ENCODE measurements at regions not wholly inside any gene's neighbourhood (a gene's known extent, or its start where the extent isn't known, plus 50 kb on each side); places are given as distances from the start of the nearest gene placed in this dataset.

DNA sequence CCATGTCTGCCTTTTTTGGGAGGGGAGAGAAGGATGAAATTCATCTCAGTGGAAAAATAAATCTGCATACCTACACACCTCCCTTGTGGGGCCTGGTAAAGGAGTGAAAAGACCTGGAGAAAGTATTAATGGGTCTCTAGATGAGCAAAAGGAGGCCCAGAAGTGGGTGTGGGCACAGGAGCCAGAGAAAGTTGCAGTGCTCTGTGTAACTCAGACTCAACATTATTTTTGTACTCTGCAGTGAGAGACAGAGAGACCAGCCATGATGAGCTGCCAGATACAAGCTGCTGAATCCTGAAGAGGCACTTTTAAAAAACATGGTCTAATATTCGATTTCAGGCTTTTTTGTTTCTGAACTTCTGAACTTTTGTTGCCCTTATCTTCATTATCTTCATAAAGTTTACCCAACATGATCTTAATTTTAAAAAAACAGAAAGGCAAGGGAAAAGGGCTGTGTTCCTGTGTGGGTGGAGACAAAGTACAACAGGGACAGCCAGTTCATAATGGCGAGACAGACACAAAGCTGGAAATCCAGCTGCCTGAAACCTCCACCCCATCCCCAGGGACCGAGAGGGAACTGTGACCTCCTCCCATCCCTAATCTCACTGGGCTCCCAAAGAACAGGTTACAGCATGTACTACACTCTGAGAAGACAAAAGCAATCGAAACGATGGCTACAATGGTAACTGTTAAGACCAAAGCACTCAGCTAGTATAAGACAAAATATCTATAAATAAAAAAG, 77.2 kb downstream of the KLF12 start:
- ATAC-seq: no peak
- peaks cover 0 to 10% of the 10 kb centered on the region in 2 donors for H3K9me3 Mint-ChIP-seq
- H3K27ac Mint-ChIP-seq: peak overlapping the region; percentile 19 to 52
- DNase-seq (ENCODE audit: low spot score in 2 of 2): no peak
- peaks cover 0 to 18% of the 10 kb centered on the region in 2 donors for H3K36me3 Mint-ChIP-seq

DNA sequence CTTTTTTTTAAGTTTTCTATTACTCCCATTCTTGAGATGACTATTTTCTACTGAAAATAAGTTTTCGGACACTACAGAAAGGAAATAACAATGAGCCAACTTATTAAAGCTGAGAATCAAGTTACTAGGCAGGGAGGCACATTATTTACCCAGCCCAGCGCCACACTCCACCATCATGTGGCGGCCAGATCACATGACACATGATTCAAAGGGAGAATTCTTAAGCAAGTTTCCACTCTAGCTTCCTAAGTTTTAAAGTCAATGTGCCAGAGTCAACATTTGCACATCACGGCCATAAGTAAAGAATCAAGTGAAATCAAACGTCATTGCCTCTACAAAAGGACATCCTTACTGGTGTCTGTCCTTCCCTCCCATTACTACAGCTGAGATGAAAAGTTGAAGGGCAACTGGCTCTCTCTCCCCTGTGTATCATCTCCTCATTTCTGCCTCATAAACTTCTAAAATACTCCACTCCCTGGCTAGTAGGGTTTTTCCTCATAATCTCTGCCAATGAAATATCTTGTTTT, 81.7 kb downstream of the KLF12 start:
- no peak for DNase-seq (ENCODE audit: low spot score in 2 of 2)
- H3K36me3 Mint-ChIP-seq: peaks cover 10 to 21% of the 10 kb centered on the region in 2 donors
- ATAC-seq: no peak

DNA sequence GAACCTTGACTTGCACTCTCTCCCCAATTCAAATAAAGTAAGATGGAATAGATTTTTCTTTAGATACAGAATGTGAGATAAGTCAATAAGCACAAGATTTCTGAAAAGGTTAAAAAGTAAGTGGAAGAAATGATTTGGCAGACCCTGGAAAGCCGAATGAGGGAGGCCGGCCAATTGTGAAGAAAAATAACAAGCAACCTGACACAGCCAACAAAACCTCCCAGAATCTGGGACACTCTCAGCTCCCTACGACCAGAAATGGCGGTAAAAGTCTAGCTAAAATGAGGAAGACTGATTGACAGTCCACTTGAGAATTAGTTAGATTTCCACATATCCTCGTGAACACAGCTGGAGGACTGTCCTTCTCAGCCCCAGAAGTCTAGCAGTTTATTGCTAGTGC, 85.4 kb downstream of the KLF12 start:
- peaks cover 0 to 17% of the 10 kb centered on the region in 2 donors for H3K9me3 Mint-ChIP-seq
- no peak for ATAC-seq
- peaks cover 10 to 28% of the 10 kb centered on the region in 2 donors for H3K36me3 Mint-ChIP-seq
- DNase-seq (ENCODE audit: low spot score in 2 of 2): no peak
- H3K27ac Mint-ChIP-seq: no peak overlapping the region

More for the DNA sequence above, 81.7 kb downstream of the KLF12 start:
- Mint-ChIP-seq H3K27ac (no peak overlapping the region), H3K9me3 (peaks cover 0 to 17% of the 10 kb centered on the region in 2 donors)

DNA sequence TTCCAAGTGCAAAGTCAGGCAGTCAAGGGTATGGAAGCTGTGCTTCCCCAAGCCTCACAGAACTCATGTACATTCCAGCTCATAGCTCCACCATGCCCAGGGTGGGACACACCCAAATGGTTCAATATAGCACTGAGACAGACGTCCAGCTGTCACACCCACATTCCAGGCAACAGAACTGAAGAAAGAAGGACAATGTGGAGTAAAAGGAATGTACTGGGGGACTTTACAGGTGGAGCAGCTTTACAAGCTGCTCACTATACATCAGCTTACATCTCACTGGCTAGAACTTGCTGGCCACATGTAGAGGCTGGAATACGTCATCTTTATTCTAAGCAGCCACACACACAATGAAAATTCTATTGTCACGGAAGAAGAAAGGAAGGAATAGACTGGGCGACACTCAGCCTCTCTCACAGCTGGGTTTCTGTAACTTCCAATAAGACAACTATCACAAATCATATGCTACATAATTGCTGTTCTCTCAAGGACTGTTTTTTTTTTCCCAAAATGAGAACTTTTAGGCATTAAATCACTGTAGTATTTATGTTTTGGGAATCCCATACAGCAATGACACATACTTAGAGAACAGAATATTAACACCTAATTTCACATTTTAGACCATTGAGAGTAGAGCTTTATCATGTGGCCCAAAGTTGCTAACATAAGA, 86.1 kb downstream of the KLF12 start:
- DNase-seq (ENCODE audit: low spot score in 2 of 2) (no peak), ATAC-seq (no peak)
- Mint-ChIP-seq H3K36me3 (peaks cover 10 to 28% of the 10 kb centered on the region in 2 donors), H3K9me3 (peaks cover 0 to 17% of the 10 kb centered on the region in 2 donors), H3K27ac (no peak overlapping the region)

DNA sequence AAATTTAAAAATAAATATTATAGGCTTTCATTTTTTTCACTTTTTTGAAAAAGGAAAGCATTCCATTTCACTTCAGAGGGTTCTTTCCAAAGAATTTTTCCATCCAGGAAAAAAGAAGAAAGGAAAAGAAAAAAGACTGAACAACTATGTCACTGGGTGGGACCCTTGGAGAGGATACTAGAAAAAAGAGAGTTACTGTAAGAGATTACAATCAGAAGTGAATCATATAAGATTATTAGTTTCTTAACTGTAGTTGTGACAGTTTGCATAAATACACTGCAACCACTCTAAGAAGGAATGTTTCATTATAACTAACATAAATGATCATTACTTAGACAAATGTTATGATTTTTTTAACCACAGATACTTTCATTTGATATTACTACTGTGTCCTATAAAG, 87.8 kb downstream of the KLF12 start:
- Mint-ChIP-seq H3K9me3 (peaks cover 0 to 12% of the 10 kb centered on the region in 2 donors), H3K27ac (no peak overlapping the region), H3K36me3 (peaks cover 10 to 26% of the 10 kb centered on the region in 2 donors)
- no peak for ATAC-seq
- DNase-seq (ENCODE audit: low spot score in 2 of 2): no peak

DNA sequence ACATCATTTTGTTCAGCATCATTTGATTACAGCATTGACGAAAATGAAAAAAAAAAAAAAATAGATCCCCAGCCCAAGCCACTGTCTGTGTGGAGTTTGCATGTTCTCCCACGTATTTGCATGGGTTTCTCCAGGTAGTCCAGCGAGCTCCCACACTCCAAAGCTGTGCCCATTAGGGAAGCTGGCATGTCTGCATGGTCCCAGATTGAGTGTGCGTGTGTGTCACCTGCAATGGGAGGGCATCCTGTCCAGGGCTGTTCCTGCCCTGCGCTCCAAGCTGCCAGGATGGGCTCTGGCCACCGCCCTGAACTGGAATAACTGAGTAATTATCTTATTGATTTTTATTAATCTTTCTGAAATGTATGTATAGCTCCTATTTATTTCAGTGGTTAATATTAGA, 88.6 kb downstream of the KLF12 start:
- H3K36me3 Mint-ChIP-seq: peaks cover 10 to 18% of the 10 kb centered on the region in 2 donors
- peaks cover 0 to 9% of the 10 kb centered on the region in 2 donors for H3K9me3 Mint-ChIP-seq
- DNase-seq (ENCODE audit: low spot score in 2 of 2) (no peak), ATAC-seq (no peak)
- no peak overlapping the region for H3K27ac Mint-ChIP-seq

DNA sequence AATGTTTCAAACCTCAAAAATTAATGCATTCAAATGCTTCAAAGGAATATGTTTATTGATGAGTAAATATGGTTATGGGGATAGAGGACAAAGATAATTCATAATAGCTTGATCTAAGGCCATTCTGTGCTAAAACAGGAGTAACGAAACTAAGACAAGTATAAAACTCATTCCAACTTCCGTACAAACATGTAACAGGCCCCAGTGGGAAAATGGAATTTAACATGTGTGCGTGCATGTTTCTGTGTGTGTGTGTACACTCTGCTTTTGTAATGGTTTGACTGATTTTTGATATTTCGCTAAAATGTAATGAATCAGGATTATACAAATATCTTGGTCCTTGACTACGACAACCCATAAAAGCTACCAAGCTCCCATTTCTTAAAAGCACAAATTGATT, 91.0 kb downstream of the KLF12 start:
- ATAC-seq: no peak
- no peak for DNase-seq (ENCODE audit: low spot score in 2 of 2)
- H3K9me3 Mint-ChIP-seq: no peaks in the 10 kb centered on the region
- H3K27ac Mint-ChIP-seq: no peak overlapping the region
- H3K36me3 Mint-ChIP-seq: peaks cover 0 to 7% of the 10 kb centered on the region in 2 donors

DNA sequence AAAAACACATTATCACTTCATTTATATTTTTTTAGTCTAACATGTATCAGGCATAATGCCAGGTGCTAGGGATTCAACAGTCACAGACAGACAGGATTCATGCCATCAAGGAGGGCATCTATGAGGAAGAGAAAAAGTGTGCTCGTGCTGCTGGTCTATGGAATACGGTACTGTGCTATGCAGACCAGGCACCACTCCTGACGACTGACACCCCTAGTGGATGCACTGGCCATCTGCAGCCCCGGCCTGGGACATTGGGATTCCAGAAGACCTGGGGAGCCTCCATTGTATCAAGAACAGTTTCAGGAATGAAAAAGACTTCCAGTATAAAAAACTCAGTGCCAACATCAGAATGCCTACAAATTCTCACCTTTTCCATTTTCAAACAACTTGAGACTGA, 94.0 kb downstream of the KLF12 start:
- Mint-ChIP-seq H3K9me3 (no peaks in the 10 kb centered on the region), H3K27ac (no peak overlapping the region), H3K36me3 (peaks cover 0 to 7% of the 10 kb centered on the region in 2 donors)
- ATAC-seq (peak in 1 of 2 donors; percentile 50), DNase-seq (ENCODE audit: low spot score in 2 of 2) (no peak)

DNA sequence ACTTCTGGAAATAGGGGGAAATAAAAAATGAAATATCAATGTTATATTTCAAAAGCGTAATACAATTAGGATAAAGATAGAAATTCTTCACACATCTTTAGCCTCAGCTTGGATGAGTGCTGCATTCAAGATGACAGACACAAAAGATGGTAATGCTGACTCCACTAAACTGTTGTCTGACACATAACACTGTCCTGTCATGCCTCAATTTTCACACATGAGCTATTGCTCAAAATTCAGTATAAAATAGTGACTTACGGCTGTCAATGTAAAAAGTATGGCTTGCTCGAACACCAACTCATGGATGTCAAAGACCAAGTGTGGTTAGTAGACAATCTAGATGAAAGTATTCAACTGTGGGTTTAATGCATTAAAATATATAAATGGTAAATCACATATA, 94.5 kb downstream of the KLF12 start:
- no peak for DNase-seq (ENCODE audit: low spot score in 2 of 2)
- Mint-ChIP-seq H3K36me3 (peaks cover 0 to 7% of the 10 kb centered on the region in 2 donors), H3K27ac (no peak overlapping the region), H3K9me3 (no peaks in the 10 kb centered on the region)
- no peak for ATAC-seq

DNA sequence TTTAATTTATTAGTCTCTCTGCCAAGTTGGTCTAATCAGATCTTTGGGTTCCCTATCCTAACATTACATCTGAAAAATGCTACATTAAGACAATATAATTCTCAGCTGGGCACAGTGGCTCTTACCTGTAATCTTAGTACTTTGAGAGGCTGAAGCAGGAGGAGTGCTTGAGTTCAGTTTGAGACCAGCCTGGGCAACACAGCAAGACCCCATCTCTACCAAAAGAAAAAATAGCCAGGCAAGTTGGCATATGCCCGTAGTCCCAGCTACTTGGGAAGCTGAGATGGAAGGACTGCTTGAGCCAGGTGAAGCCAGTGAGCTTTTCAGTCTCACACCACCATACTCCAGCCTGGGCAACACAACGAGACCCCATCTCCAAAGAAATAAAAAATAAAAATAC, 95.0 kb downstream of the KLF12 start:
- no peak for ATAC-seq
- no peak for DNase-seq (ENCODE audit: low spot score in 2 of 2)
- Mint-ChIP-seq H3K9me3 (no peaks in the 10 kb centered on the region), H3K27ac (no peak overlapping the region), H3K36me3 (peaks cover 0 to 3% of the 10 kb centered on the region in 2 donors)

DNA sequence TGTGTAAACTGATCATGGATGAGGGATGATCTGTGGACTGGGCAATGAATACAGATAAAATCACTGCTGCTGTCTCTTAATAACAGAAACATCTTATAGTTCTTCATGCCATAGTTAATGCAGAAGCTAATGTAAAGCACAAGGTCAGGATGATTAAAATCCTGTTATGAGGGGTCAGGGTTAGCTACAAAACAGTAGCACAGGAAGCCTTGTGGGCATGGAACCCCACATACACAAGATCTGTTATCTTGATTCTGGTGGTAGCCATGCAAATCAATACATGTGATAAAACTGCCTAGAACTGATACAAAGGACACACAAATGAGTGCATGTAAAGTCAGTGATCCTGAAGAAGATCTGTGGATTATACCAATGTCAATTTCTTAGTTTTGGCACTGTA, 96.4 kb downstream of the KLF12 start:
- no peak for ATAC-seq
- no peaks in the 10 kb centered on the region for H3K36me3 Mint-ChIP-seq
- no peak overlapping the region for H3K27ac Mint-ChIP-seq
- DNase-seq (ENCODE audit: low spot score in 2 of 2): no peak
- no peaks in the 10 kb centered on the region for H3K9me3 Mint-ChIP-seq

DNA sequence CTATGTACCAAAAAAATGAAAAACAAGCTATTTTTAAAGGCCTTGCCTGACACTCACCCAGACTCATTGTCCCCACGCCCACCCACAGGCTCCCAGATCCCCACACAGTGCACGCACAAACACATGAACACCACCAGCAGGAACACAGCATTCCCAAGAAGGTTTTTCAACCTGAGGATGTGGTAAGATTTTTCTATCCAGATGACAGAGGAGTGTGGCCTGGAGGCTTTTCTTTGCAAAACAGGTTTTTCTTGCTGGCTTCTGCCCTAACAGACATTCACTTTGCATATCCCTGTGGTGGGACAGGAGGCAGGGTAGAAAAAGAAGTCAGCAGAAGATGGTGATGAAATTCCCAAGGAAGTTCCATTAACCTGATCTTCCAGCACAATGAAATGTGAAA, 97.8 kb downstream of the KLF12 start:
- Mint-ChIP-seq H3K36me3 (peaks cover 0 to 6% of the 10 kb centered on the region in 2 donors), H3K27ac (peak overlapping the region in 1 of 2 donors; percentile 24), H3K9me3 (peaks cover 0 to 3% of the 10 kb centered on the region in 2 donors)
- ATAC-seq (no peak), DNase-seq (ENCODE audit: low spot score in 2 of 2) (no peak)

DNA sequence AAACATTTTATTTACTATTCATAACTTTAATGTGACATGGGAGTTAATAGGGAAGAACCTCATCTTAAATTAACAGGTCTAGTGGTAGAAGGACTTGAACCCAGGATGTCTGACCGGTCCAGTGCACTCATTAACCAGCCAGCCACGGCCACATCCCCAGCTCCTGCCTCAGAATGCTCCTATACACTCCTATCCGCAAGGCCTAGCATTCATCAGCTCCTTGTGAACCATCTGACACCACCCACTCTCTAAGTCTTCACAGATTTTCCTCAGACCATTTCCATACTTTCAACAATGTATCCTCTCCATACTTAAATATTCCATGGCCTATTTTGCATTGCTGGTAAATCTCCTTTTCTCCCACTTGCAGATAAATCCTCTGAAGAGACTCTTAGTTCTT, 98.3 kb downstream of the KLF12 start:
- DNase-seq (ENCODE audit: low spot score in 2 of 2): no peak
- H3K9me3 Mint-ChIP-seq: peaks cover 3 to 4% of the 10 kb centered on the region in 2 donors
- peaks cover 0 to 11% of the 10 kb centered on the region in 2 donors for H3K36me3 Mint-ChIP-seq
- ATAC-seq: no peak
- H3K27ac Mint-ChIP-seq: peak overlapping the region in 1 of 2 donors; percentile 24

DNA sequence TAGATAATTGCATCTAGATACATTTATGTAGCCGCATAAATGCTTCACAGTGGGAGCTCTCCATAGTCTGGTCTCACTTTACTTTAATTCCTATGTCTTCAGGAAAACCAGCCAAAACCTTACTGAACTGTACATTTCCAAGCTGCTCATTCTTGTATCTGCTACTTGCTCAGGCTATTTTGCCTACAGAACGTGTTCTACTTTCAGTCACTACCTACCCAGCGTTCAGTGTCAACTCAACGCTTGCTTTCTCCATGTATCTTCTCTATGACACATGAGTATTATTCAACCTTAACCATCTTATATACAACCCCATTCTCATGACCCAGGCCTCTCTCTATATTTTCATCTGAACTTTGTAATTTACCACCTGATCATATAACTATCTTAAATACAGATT, 101.9 kb downstream of the KLF12 start:
- no peak for DNase-seq (ENCODE audit: low spot score in 2 of 2)
- Mint-ChIP-seq H3K9me3 (peaks cover 3 to 4% of the 10 kb centered on the region in 2 donors), H3K36me3 (peaks cover 0 to 11% of the 10 kb centered on the region in 2 donors), H3K27ac (no peak overlapping the region)
- no peak for ATAC-seq

DNA sequence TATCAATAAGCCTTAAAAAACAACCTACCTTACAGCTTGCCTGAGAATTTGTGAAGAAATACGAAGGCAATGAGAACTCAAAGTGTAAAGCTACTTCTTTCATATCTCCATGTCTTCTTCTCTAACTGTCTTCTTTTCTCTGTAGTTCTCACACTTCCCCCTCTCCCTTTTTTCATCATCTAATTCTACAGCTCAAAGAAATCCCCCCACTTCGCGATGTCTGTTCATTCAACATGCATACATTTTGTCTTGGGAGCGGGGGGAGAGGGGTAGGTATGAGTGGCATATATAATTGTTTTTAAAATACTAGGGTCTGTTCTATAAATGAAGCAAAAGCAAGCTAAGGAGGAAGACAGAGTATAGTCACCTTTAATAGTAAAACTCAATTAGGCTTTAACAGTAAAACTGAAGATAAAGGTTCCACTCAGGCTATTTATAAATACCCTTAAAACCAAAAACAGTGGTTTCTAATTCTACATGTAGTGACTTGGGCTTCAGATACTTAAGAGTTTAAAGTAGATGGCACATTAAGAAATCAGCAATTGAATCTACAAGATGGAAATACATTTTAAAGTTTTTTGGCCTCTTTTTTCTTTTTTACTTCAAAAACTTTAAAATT, 106.9 kb downstream of the KLF12 start:
- peak overlapping the region in 1 of 2 donors; percentile 85 for H3K27ac Mint-ChIP-seq
- peaks cover 4 to 14% of the 10 kb centered on the region in 2 donors for H3K9me3 Mint-ChIP-seq
- no peak for DNase-seq (ENCODE audit: low spot score in 2 of 2)
- peak; percentile 21 to 34 for ATAC-seq
- H3K36me3 Mint-ChIP-seq: peaks cover 15 to 28% of the 10 kb centered on the region in 2 donors

DNA sequence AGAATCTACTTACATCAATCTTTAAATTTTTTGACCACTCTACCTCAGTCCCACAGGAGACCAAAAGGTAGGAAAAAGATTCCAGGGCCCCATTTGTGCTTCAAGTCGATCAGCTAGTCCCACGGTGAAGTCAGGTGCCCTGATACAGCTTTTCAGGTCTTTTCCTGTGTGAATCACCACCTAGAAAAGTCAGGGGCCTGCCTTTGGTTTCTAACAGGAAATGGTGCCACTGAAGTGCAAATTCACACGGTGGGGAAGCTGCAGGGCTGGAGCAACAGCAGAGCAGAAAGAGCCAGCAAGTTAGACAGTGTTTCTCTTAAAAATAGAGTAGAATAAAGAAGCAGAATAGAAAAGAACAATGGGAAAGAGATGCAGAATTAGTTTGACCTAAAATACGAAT, 107.5 kb downstream of the KLF12 start:
- peak overlapping the region; percentile 75 to 85 for H3K27ac Mint-ChIP-seq
- ATAC-seq (peak; percentile 94 to 98), DNase-seq (ENCODE audit: low spot score in 2 of 2) (peak; percentile 58 to 61)
- H3K9me3 Mint-ChIP-seq: peaks cover 3 to 19% of the 10 kb centered on the region in 2 donors
- H3K36me3 Mint-ChIP-seq: peaks cover 15 to 31% of the 10 kb centered on the region in 2 donors

DNA sequence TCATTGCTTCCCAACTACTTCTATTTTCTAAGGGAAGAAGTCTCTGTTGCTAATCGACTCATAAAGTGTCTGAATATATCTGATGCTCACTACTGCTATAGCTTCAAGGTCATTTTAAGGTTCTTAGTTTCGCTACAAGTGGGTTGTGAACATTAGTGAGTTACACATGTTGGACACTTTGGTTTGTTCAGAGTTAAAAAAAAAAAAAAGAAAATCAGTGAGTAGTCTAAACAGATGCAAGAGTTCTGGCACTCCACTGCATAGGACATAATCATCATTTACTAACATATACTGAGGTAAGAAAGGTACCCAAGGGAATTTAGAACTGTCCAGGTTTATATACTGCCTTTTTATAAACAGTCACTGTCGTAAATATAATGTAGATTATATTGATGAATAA, 108.8 kb downstream of the KLF12 start:
- ATAC-seq (peak in 1 of 2 donors; percentile 34), DNase-seq (ENCODE audit: low spot score in 2 of 2) (no peak)
- H3K36me3 Mint-ChIP-seq: peaks cover 15 to 36% of the 10 kb centered on the region in 2 donors
- H3K9me3 Mint-ChIP-seq: peaks cover 3 to 25% of the 10 kb centered on the region in 2 donors
- peak overlapping the region in 1 of 2 donors; percentile 60 for H3K27ac Mint-ChIP-seq

All from activated naive CD4-positive, alpha-beta T cell treated with anti-CD3 and anti-CD28 coated beads, Interleukin-2, amount 50 U/mL, for 72 hours (primary cell).